GM23338 (cell line): ENCODE measurements at regions not wholly inside any gene's neighbourhood (a gene's known extent, or its start where the extent isn't known, plus 50 kb on each side); places are given as distances from the start of the nearest gene placed in this dataset.

Experiments used
- ATAC-seq: fragments of 200-7000 bp; cut with Tn5 transposase; 3 replicates; pipeline ENCODE4 v1.9.1; 2020
- DNase-seq: peaks from one replicate; pipeline ENCODE4 v3.0.0-alpha.2; 2015; ENCODE audit warnings: low spot score
- H2AFZ ChIP-seq: fragments of 200-600 bp; sonication (generic); 2 replicates; pipeline ENCODE4 v1.8.0; 2016; ENCODE audit warnings: antibody characterized with exemption, mild to moderate bottlenecking, moderate library complexity
- H3F3A ChIP-seq: fragments of 200-600 bp; sonication (generic); replicated peaks from 2 replicates; pipeline ENCODE4 v1.8.0; 2017; ENCODE audit warnings: antibody characterized with exemption, mixed run types, low read depth
- H3K27ac ChIP-seq: fragments of 200-600 bp; sonication (generic); 2 replicates; pipeline ENCODE4 v1.6.1; 2016; ENCODE audit warnings: low read depth
- H3K27me3 ChIP-seq: fragments of 200-600 bp; sonication (generic); 2 replicates; pipeline ENCODE4 v1.8.0; 2016; ENCODE audit warnings: mild to moderate bottlenecking, mixed run types, moderate library complexity; ENCODE audit not compliant: insufficient read depth
- H3K36me3 ChIP-seq: fragments of 200-600 bp; sonication (generic); 2 replicates; pipeline ENCODE4 v1.8.0; 2016; ENCODE audit warnings: mild to moderate bottlenecking; ENCODE audit not compliant: insufficient read depth
- H3K4me1 ChIP-seq: fragments of 200-600 bp; sonication (generic); 2 replicates; pipeline ENCODE4 v1.8.0; 2016; ENCODE audit warnings: mild to moderate bottlenecking, moderate library complexity; ENCODE audit not compliant: insufficient read depth
- H3K4me2 ChIP-seq: fragments of 200-600 bp; sonication (generic); 2 replicates; pipeline ENCODE4 v1.7.1; 2017; ENCODE audit warnings: mixed run types
- H3K4me3 ChIP-seq: fragments of 200-600 bp; sonication (generic); 2 replicates; pipeline ENCODE4 v1.6.1; 2016; ENCODE audit warnings: mixed run types
- H3K79me2 ChIP-seq: fragments of 200-600 bp; sonication (generic); replicated peaks from 2 replicates; pipeline ENCODE4 v1.8.0; 2017; ENCODE audit warnings: mild to moderate bottlenecking; ENCODE audit not compliant: insufficient read depth
- H3K9me2 ChIP-seq: fragments of 200-600 bp; sonication (generic); 2 replicates; pipeline ENCODE4 v1.8.0; 2017; ENCODE audit not compliant: insufficient read depth
- H4K20me1 ChIP-seq: fragments of 200-600 bp; sonication (generic); replicated peaks from 2 replicates; pipeline ENCODE4 v1.8.0; 2017; ENCODE audit warnings: mild to moderate bottlenecking; ENCODE audit not compliant: insufficient read depth
- H3K27ac Mint-ChIP-seq: 2 replicates; pipeline ENCODE4 v1.8.0; 2020; ENCODE audit warnings: inconsistent platforms, mild to moderate bottlenecking, moderate library complexity, mixed read lengths
- H3K27me3 Mint-ChIP-seq: 3 replicates; pipeline ENCODE4 v1.8.0; 2022; ENCODE audit warnings: low read depth, mild to moderate bottlenecking, moderate library complexity, mixed read lengths, inconsistent platforms; ENCODE audit not compliant: insufficient read depth, poor library complexity
- H3K36me3 Mint-ChIP-seq: 3 replicates; pipeline ENCODE4 v1.8.0; 2021; ENCODE audit warnings: low read depth, mild to moderate bottlenecking, inconsistent platforms, moderate library complexity, mixed read lengths
- H3K4me1 Mint-ChIP-seq: 3 replicates; pipeline ENCODE4 v1.8.0; 2020; ENCODE audit warnings: mild to moderate bottlenecking, inconsistent platforms, mixed read lengths
- H3K4me3 Mint-ChIP-seq: 3 replicates; pipeline ENCODE4 v1.8.0; 2021; ENCODE audit warnings: moderate library complexity, mild to moderate bottlenecking, inconsistent platforms, mixed read lengths
- H3K9me3 Mint-ChIP-seq: 3 replicates; pipeline ENCODE4 v1.8.0; 2020; ENCODE audit warnings: moderate library complexity, mild to moderate bottlenecking, inconsistent platforms, mixed read lengths
- CREB1 ChIP-seq: fragments of 250-450 bp; sonication (Bioruptor Pico); IDR thresholded peaks from 2 replicates; pipeline ENCODE4 v1.5.0; 2020; ENCODE audit warnings: low read depth, mild to moderate bottlenecking, moderate library complexity
- CTCF ChIP-seq, 2 experiments: fragments of 200-600 bp in 1 of 2; sonication (generic) in 1 of 2; conservative IDR thresholded peaks; 2 replicates each; pipeline versions ENCODE4 v1.5.1 to v1.6.1; 2016 to 2017; ENCODE audit warnings: antibody characterized with exemption in 2 of 2, low read depth in 2 of 2, mild to moderate bottlenecking in 2 of 2, moderate library complexity in 1 of 2
- ETS1 ChIP-seq: IDR thresholded peaks from 2 replicates; pipeline ENCODE4 v1.6.1; 2016; ENCODE audit warnings: antibody characterized with exemption
- EZH2 ChIP-seq: fragments of 200-600 bp; sonication (generic); IDR thresholded peaks from one replicate; pipeline ENCODE4 v1.8.0; 2017; ENCODE audit warnings: antibody characterized with exemption, mild to moderate bottlenecking, low read depth; ENCODE audit not compliant: unreplicated experiment
- EZH2phosphoT487 ChIP-seq: fragments of 200-600 bp; sonication (generic); IDR thresholded peaks from one replicate; pipeline ENCODE4 v1.8.1; 2018; ENCODE audit warnings: antibody characterized with exemption; ENCODE audit not compliant: unreplicated experiment
- JUNB ChIP-seq: IDR thresholded peaks from one replicate; pipeline ENCODE4 v1.6.1; 2016; ENCODE audit warnings: antibody characterized with exemption; ENCODE audit not compliant: unreplicated experiment
- POLR2AphosphoS5 ChIP-seq: IDR thresholded peaks from 2 replicates; pipeline ENCODE4 v1.6.1; 2016; ENCODE audit warnings: antibody characterized with exemption, low read depth
- REST ChIP-seq: IDR thresholded peaks from one replicate; pipeline ENCODE4 v1.6.1; 2018; ENCODE audit warnings: antibody characterized with exemption; ENCODE audit not compliant: unreplicated experiment
- STAT1 ChIP-seq: IDR thresholded peaks from one replicate; pipeline ENCODE4 v1.6.1; 2016; ENCODE audit warnings: antibody characterized with exemption; ENCODE audit not compliant: unreplicated experiment
- ZNF114 ChIP-seq: fragments of 250-450 bp; sonication (Bioruptor Pico); IDR thresholded peaks from 2 replicates; pipeline ENCODE4 v1.5.0; 2020; ENCODE audit warnings: mild to moderate bottlenecking, moderate library complexity
- ZNF331 ChIP-seq: fragments of 250-450 bp; sonication (Bioruptor Pico); IDR thresholded peaks from 2 replicates; pipeline ENCODE4 v1.5.0; 2020; ENCODE audit warnings: low read depth, mild to moderate bottlenecking, moderate library complexity

- Mint-ChIP-seq H3K4me1 (peaks cover 9% of the 10 kb centered on the region), H3K36me3 (no peaks in the 10 kb centered on the region), H3K27me3 (peaks cover 12% of the 10 kb centered on the region), H3K27ac (no peak overlapping the region), H3K9me3 (no peaks in the 10 kb centered on the region), H3K4me3 (no peak overlapping the region; the same call in 2 of the 3 replicates)
- Histone ChIP-seq H3F3A (no peaks in the 10 kb centered on the region), H3K4me2 (0 out of 2 replicates have a peak overlapping the region, but pooled peaks have one; percentile 40), H3K4me3 (no peak overlapping the region), H4K20me1 (no peaks in the 10 kb centered on the region), H3K27me3 (peaks cover 12% of the 10 kb centered on the region), H3K36me3 (no peaks in the 10 kb centered on the region), H3K79me2 (no peaks in the 10 kb centered on the region), H2AFZ (0 out of 2 replicates have a peak overlapping the region, but pooled peaks have one; percentile 8), H3K27ac (no peak overlapping the region), H3K9me2 (no peaks in the 10 kb centered on the region), H3K4me1 (peaks cover 5% of the 10 kb centered on the region; the same call in 1 of the 2 replicates)
- DNase-seq (no peak), ATAC-seq (no peak)
- TF ChIP-seq STAT1 (no peak), JUNB (no peak)
These were observed 94.1 kb upstream of the CD53 start for GRCh38 chr1:110778821-110779220.

GRCh38 chr1:110777228-110777627, 95.7 kb upstream of the CD53 start:
- Histone ChIP-seq H2AFZ (no peak overlapping the region), H3K4me2 (no peak overlapping the region), H3K27me3 (peaks cover 12% of the 10 kb centered on the region), H3K9me2 (no peaks in the 10 kb centered on the region; the same call in 1 of the 2 replicates), H3K4me1 (peaks cover 5% of the 10 kb centered on the region; the same call in 1 of the 2 replicates), H3K79me2 (no peaks in the 10 kb centered on the region), H4K20me1 (no peaks in the 10 kb centered on the region), H3K36me3 (no peaks in the 10 kb centered on the region), H3F3A (no peaks in the 10 kb centered on the region), H3K4me3 (no peak overlapping the region), H3K27ac (no peak overlapping the region)
- DNase-seq (no peak), ATAC-seq (no peak)
- peaks cover 9% of the 10 kb centered on the region for H3K4me1 Mint-ChIP-seq
- peaks cover 4% of the 10 kb centered on the region; the same call in 1 of the 3 replicates for H3K36me3 Mint-ChIP-seq
- no peak for TF ChIP-seq POLR2AphosphoS5
- no peak for TF ChIP-seq ETS1
- TF ChIP-seq ZNF331 (CRISPR knock-in tag), result no peak
- peaks cover 12% of the 10 kb centered on the region for H3K27me3 Mint-ChIP-seq
- H3K27ac Mint-ChIP-seq, result no peak overlapping the region
- H3K4me3 Mint-ChIP-seq, result no peak overlapping the region
- H3K9me3 Mint-ChIP-seq, result peaks cover 4% of the 10 kb centered on the region

- no peak overlapping the region for H3K27ac Mint-ChIP-seq
- Histone ChIP-seq H3F3A (no peaks in the 10 kb centered on the region), H3K4me1 (no peaks in the 10 kb centered on the region), H3K27me3 (peaks cover under 1% of the 10 kb centered on the region; the same call in 1 of the 2 replicates), H4K20me1 (no peaks in the 10 kb centered on the region), H3K4me3 (no peak overlapping the region), H3K36me3 (no peaks in the 10 kb centered on the region), H3K27ac (no peak overlapping the region), H3K9me2 (no peaks in the 10 kb centered on the region; the same call in 1 of the 2 replicates), H2AFZ (no peak overlapping the region), H3K79me2 (no peaks in the 10 kb centered on the region), H3K4me2 (no peak overlapping the region)
- no peaks in the 10 kb centered on the region for H3K27me3 Mint-ChIP-seq
- ATAC-seq, result no peak
- H3K9me3 Mint-ChIP-seq, result peaks cover 7% of the 10 kb centered on the region
- peaks cover 4% of the 10 kb centered on the region; the same call in 2 of the 3 replicates for H3K4me1 Mint-ChIP-seq
- no peak for DNase-seq
- peaks cover 4% of the 10 kb centered on the region; the same call in 1 of the 3 replicates for H3K36me3 Mint-ChIP-seq
- no peak overlapping the region for H3K4me3 Mint-ChIP-seq
- TF ChIP-seq REST, result no peak
- no peak for TF ChIP-seq CTCF (conservative IDR thresholded peaks at IDR 0.05; ENCODE audit: low read depth in 2 of 2)
- TF ChIP-seq ZNF331 (CRISPR knock-in tag), result no peak
- no peak for TF ChIP-seq EZH2
- TF ChIP-seq ZNF114, result no peak
- TF ChIP-seq EZH2phosphoT487, result no peak
- no peak for TF ChIP-seq ETS1
- no peak for TF ChIP-seq CREB1 (CRISPR knock-in tag)
- TF ChIP-seq STAT1, result no peak
These were observed 98.5 kb upstream of the CD53 start for GRCh38 chr1:110774398-110774797.
